Thymus (tissue), 11 donors: ENCODE measurements at regions not wholly inside any gene's neighbourhood (a gene's known extent, or its start where the extent isn't known, plus 50 kb on each side); places are given as distances from the start of the nearest gene placed in this dataset.

Experiments
- DNase-seq, 9 donors: peaks; one replicate each; pipeline ENCODE4 v3.0.0-alpha.2; 2013; ENCODE audit warnings: low spot score in 9 of 9, low read depth in 6 of 9, missing footprints in 1 of 9
- H3K27ac ChIP-seq, 2 donors: one replicate each; pipeline ENCODE4 v1.5.1; 2013; ENCODE audit warnings: control low read depth in 1 of 2, low read depth in 1 of 2, low read length in 1 of 2, mild to moderate bottlenecking in 1 of 2, moderate library complexity in 1 of 2
- H3K27me3 ChIP-seq, 2 donors: one replicate each; pipeline ENCODE4 v1.5.1; 2013; ENCODE audit warnings: low read length in 1 of 2; ENCODE audit not compliant: control insufficient read depth in 2 of 2, insufficient read depth in 1 of 2
- H3K36me3 ChIP-seq, 2 donors: one replicate each; pipeline ENCODE4 v1.5.1; 2013; ENCODE audit warnings: low read length in 1 of 2, mild to moderate bottlenecking in 1 of 2, moderate library complexity in 1 of 2; ENCODE audit not compliant: control insufficient read depth in 2 of 2, insufficient read depth in 2 of 2
- H3K4me1 ChIP-seq, 2 donors: one replicate each; pipeline ENCODE4 v1.5.1; 2013; ENCODE audit warnings: low read length in 2 of 2; ENCODE audit not compliant: control insufficient read depth in 2 of 2, insufficient read depth in 2 of 2
- H3K4me3 ChIP-seq, 2 donors: one replicate each; pipeline ENCODE4 v1.5.1; 2013; ENCODE audit warnings: low read length in 2 of 2, control low read depth in 1 of 2, mild to moderate bottlenecking in 1 of 2
- H3K9me3 ChIP-seq, 2 donors: one replicate each; pipeline ENCODE4 v1.5.1; 2013; ENCODE audit warnings: low read length in 1 of 2, mild to moderate bottlenecking in 1 of 2; ENCODE audit not compliant: control insufficient read depth in 2 of 2, insufficient read depth in 1 of 2
- WGBS: extraction: QIAGEN DNeasy Blood & Tissue Kit; methylation state at CpG from one replicate; pipeline ENCODE4 v1.1.7; 2013; 5-methylcytosine and 5-hydroxymethylcytosine counted together
- donor health status: healthy.

GRCh38 chr11:82557274-82557673 is 176.4 kb downstream of the FAM181B start:
- DNase-seq: no peak
- H3K27me3 ChIP-seq: no peaks in the 10 kb centered on the region
- no peak overlapping the region for H3K4me3 ChIP-seq
- WGBS: 64% methylated on average over 4 of the region's 4 CpGs
- H3K27ac ChIP-seq: no peak overlapping the region
- H3K9me3 ChIP-seq: no peaks in the 10 kb centered on the region
- H3K36me3 ChIP-seq: no peaks in the 10 kb centered on the region
- H3K4me1 ChIP-seq: no peaks in the 10 kb centered on the region

GRCh38 chr11:82556210-82556609 is 177.5 kb downstream of the FAM181B start:
- no peaks in the 10 kb centered on the region for H3K4me1 ChIP-seq
- H3K27ac ChIP-seq: no peak overlapping the region
- no peaks in the 10 kb centered on the region for H3K9me3 ChIP-seq
- DNase-seq: no peak
- H3K27me3 ChIP-seq: no peaks in the 10 kb centered on the region
- no peaks in the 10 kb centered on the region for H3K36me3 ChIP-seq
- H3K4me3 ChIP-seq: no peak overlapping the region

- H3K4me1 ChIP-seq: no peaks in the 10 kb centered on the region
- H3K36me3 ChIP-seq: no peaks in the 10 kb centered on the region
- no peak for DNase-seq
- H3K27me3 ChIP-seq: no peaks in the 10 kb centered on the region
- no peak overlapping the region for H3K4me3 ChIP-seq
- H3K27ac ChIP-seq: no peak overlapping the region
- no peaks in the 10 kb centered on the region for H3K9me3 ChIP-seq
- 17% methylated on average over 3 of the region's 3 CpGs for WGBS
These were observed 186.8 kb downstream of the FAM181B start for GRCh38 chr11:82546661-82547557.

- Histone ChIP-seq H3K36me3 (no peaks in the 10 kb centered on the region), H3K27me3 (no peaks in the 10 kb centered on the region), H3K9me3 (no peaks in the 10 kb centered on the region), H3K4me3 (no peak overlapping the region), H3K4me1 (no peaks in the 10 kb centered on the region), H3K27ac (no peak overlapping the region)
- no peak for DNase-seq
These were observed 194.0 kb downstream of the FAM181B start for GRCh38 chr11:82539669-82540068.

- no peaks in the 10 kb centered on the region for H3K27me3 ChIP-seq
- H3K4me3 ChIP-seq: no peak overlapping the region
- no peak for DNase-seq
- no peaks in the 10 kb centered on the region for H3K36me3 ChIP-seq
- no peak overlapping the region for H3K27ac ChIP-seq
- no peaks in the 10 kb centered on the region for H3K9me3 ChIP-seq
- WGBS: 81% methylated on average over 3 of the region's 3 CpGs
- H3K4me1 ChIP-seq: no peaks in the 10 kb centered on the region
These were observed 197.0 kb downstream of the FAM181B start for GRCh38 chr11:82536706-82537105.

- no peaks in the 10 kb centered on the region for H3K4me1 ChIP-seq
- no peaks in the 10 kb centered on the region for H3K27me3 ChIP-seq
- no peak overlapping the region for H3K27ac ChIP-seq
- H3K4me3 ChIP-seq: no peak overlapping the region
- no peaks in the 10 kb centered on the region for H3K36me3 ChIP-seq
- no peak for DNase-seq
- no peaks in the 10 kb centered on the region for H3K9me3 ChIP-seq
- 87% methylated on average over 7 of the region's 7 CpGs for WGBS
These were observed 199.9 kb downstream of the FAM181B start for GRCh38 chr11:82533628-82534327.

GRCh38 chr11:82529936-82530335 is 203.7 kb downstream of the FAM181B start:
- Histone ChIP-seq H3K27me3 (no peaks in the 10 kb centered on the region), H3K9me3 (no peaks in the 10 kb centered on the region), H3K27ac (no peak overlapping the region), H3K36me3 (no peaks in the 10 kb centered on the region), H3K4me1 (no peaks in the 10 kb centered on the region), H3K4me3 (no peak overlapping the region)
- no peak for DNase-seq
- 43% methylated on average over 2 of the region's 2 CpGs for WGBS

GRCh38 chr11:82527081-82527584 is 206.5 kb downstream of the FAM181B start:
- no peak for DNase-seq
- no peaks in the 10 kb centered on the region for H3K36me3 ChIP-seq
- no peaks in the 10 kb centered on the region for H3K9me3 ChIP-seq
- no peaks in the 10 kb centered on the region for H3K27me3 ChIP-seq
- 76% methylated on average over 5 of the region's 5 CpGs for WGBS
- H3K4me1 ChIP-seq: no peaks in the 10 kb centered on the region
- H3K27ac ChIP-seq: no peak overlapping the region
- H3K4me3 ChIP-seq: no peak overlapping the region

GRCh38 chr11:82523141-82523540 is 210.5 kb downstream of the FAM181B start:
- 67% methylated on average over 4 of the region's 4 CpGs for WGBS
- Histone ChIP-seq H3K36me3 (no peaks in the 10 kb centered on the region), H3K4me3 (no peak overlapping the region), H3K27me3 (no peaks in the 10 kb centered on the region), H3K9me3 (no peaks in the 10 kb centered on the region), H3K27ac (no peak overlapping the region), H3K4me1 (no peaks in the 10 kb centered on the region)
- DNase-seq: no peak
